Adipocyte (in vitro differentiated cells): ENCODE measurements at regions not wholly inside any gene's neighbourhood (a gene's known extent, or its start where the extent isn't known, plus 50 kb on each side); places are given as distances from the start of the nearest gene placed in this dataset.
"Not testable (repeated sequence)": the region's sequence is repeated elsewhere in the genome, so short reads cannot be mapped to it uniquely, and the experiment has no call there.

Experiments used
- DNase-seq: peaks from one replicate; pipeline ENCODE4 v3.0.0-alpha.2; 2015; ENCODE audit warnings: low read depth
- H3K27me3 ChIP-seq: replicated peaks from 2 replicates; pipeline ENCODE4 v1.7.0; 2013; ENCODE audit warnings: mild to moderate bottlenecking, low read length, moderate library complexity; ENCODE audit not compliant: control insufficient read depth, insufficient read depth
- H3K36me3 ChIP-seq: 2 replicates; pipeline ENCODE4 v1.7.0; 2013; ENCODE audit warnings: low read length, mild to moderate bottlenecking, moderate library complexity; ENCODE audit not compliant: control insufficient read depth, insufficient read depth, severe bottlenecking
- H3K4me1 ChIP-seq: 2 replicates; pipeline ENCODE4 v1.7.0; 2013; ENCODE audit warnings: mild to moderate bottlenecking, low read length, moderate library complexity; ENCODE audit not compliant: control insufficient read depth, insufficient read depth
- H3K4me3 ChIP-seq: 2 replicates; pipeline ENCODE4 v1.7.0; 2013; ENCODE audit warnings: mild to moderate bottlenecking, low read length, moderate library complexity
- H3K9ac ChIP-seq: 2 replicates; pipeline ENCODE4 v1.7.0; 2013; ENCODE audit warnings: mild to moderate bottlenecking, low read length, moderate library complexity
- H3K9me3 ChIP-seq: 2 replicates; pipeline ENCODE4 v1.7.0; 2013; ENCODE audit warnings: mild to moderate bottlenecking, low read length, moderate library complexity; ENCODE audit not compliant: control insufficient read depth

- Histone ChIP-seq H3K9ac (no peak overlapping the region), H3K4me1 (no peaks in the 10 kb centered on the region), H3K27me3 (no peaks in the 10 kb centered on the region), H3K9me3 (peaks cover 16% of the 10 kb centered on the region), H3K36me3 (no peaks in the 10 kb centered on the region), H3K4me3 (no peak overlapping the region)
- no peak for DNase-seq
Observed at GRCh38 chr12:94916663-94917062, 86.8 kb downstream of the NDUFA12 start.

GRCh38 chr12:94909663-94910062, 93.8 kb downstream of the NDUFA12 start:
- H3K36me3 ChIP-seq, result no peaks in the 10 kb centered on the region
- no peaks in the 10 kb centered on the region for H3K4me1 ChIP-seq
- H3K9me3 ChIP-seq, result peaks cover 16% of the 10 kb centered on the region
- peaks cover 6% of the 10 kb centered on the region for H3K27me3 ChIP-seq
- DNase-seq, result no peak
- H3K9ac ChIP-seq, result no peak overlapping the region
- H3K4me3 ChIP-seq, result no peak overlapping the region

- H3K36me3 ChIP-seq, H3K9ac ChIP-seq, H3K9me3 ChIP-seq, H3K4me1 ChIP-seq, H3K27me3 ChIP-seq, DNase-seq, H3K4me3 ChIP-seq: not testable (repeated sequence)
Observed at GRCh38 chr12:94905749-94906148, 97.7 kb downstream of the NDUFA12 start.

- no peak for DNase-seq
- Histone ChIP-seq H3K4me1 (no peaks in the 10 kb centered on the region), H3K27me3 (peaks cover 5% of the 10 kb centered on the region), H3K9ac (no peak overlapping the region), H3K36me3 (no peaks in the 10 kb centered on the region), H3K9me3 (no peaks in the 10 kb centered on the region), H3K4me3 (no peak overlapping the region)
Observed at GRCh38 chr12:94900496-94900895, 103.0 kb downstream of the NDUFA12 start.

- no peak overlapping the region for H3K9ac ChIP-seq
- H3K27me3 ChIP-seq, result peaks cover 5% of the 10 kb centered on the region
- no peak overlapping the region for H3K4me3 ChIP-seq
- no peaks in the 10 kb centered on the region for H3K4me1 ChIP-seq
- peak; percentile 7 for DNase-seq
- H3K36me3 ChIP-seq, result no peaks in the 10 kb centered on the region
- H3K9me3 ChIP-seq, result no peaks in the 10 kb centered on the region
Observed at GRCh38 chr12:94898388-94898787, 105.1 kb downstream of the NDUFA12 start.

- no peaks in the 10 kb centered on the region for H3K9me3 ChIP-seq
- H3K4me1 ChIP-seq, result no peaks in the 10 kb centered on the region
- no peaks in the 10 kb centered on the region for H3K36me3 ChIP-seq
- no peak overlapping the region for H3K4me3 ChIP-seq
- peaks cover 3% of the 10 kb centered on the region for H3K27me3 ChIP-seq
- no peak for DNase-seq
- no peak overlapping the region for H3K9ac ChIP-seq
Observed at GRCh38 chr12:94892544-94893267, 110.8 kb downstream of the NDUFA12 start.

DNA sequence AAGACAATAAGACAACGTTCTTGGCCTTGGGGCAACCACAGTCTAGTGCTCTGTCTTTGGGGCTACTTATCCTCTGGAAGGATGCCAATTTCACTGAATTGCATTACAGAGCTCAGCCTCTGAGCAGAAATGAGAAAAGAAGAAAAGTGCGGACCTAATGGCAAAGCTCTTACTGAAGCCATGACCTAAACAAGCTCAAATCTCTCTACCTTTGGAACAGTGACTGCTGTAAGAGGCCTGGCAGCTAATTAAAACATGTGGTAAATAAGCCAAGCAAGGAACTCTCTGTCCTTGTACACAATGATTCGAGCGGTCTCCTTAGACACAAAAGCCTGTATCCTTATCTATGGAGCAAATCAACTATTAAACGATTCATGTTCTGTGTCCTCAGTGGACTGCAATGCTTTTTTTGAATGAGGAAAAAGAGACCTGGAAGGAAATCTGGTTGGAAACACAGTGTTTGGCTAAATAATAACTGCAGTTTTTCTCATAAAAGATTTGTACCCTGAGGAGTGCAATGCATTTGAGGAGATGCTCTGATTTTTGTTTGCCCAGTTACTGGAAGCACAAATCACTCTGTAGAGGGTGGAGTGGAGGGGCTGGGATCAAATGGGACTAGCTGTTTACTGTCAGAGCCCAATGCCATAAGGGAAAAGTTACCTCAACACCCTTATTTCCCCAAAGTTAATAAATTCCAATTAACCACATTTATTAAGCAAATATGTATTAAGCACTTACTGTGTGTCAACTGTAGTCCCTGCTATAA, 113.9 kb downstream of the NDUFA12 start:
- no peak for DNase-seq
- H3K27me3 ChIP-seq, result peaks cover 3% of the 10 kb centered on the region
- H3K4me3 ChIP-seq, result no peak overlapping the region
- H3K36me3 ChIP-seq, result no peaks in the 10 kb centered on the region
- H3K9me3 ChIP-seq, result no peaks in the 10 kb centered on the region
- H3K4me1 ChIP-seq, result no peaks in the 10 kb centered on the region
- H3K9ac ChIP-seq, result no peak overlapping the region

DNA sequence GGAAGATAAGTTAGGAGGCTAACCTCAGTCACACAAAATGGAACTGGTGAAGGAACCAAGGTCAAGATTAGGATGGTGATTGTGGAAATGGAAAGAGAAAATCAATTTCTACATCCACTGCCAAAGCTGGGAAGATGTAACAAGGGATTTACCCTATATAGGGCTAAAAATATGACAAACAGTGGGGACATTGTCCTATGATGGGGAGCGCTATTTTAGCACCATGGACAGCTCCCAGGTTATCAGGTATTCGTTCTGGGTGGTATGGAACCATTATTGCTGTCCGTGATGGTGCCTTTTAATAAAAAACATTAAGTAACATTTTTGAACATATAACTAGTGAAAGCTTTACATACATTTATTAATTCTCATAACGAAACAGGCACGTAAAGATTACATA, 124.0 kb downstream of the NDUFA12 start:
- Histone ChIP-seq H3K4me1 (no peaks in the 10 kb centered on the region), H3K27me3 (peaks cover 29% of the 10 kb centered on the region), H3K4me3 (no peak overlapping the region), H3K9ac (no peak overlapping the region), H3K36me3 (no peaks in the 10 kb centered on the region), H3K9me3 (no peaks in the 10 kb centered on the region)
- DNase-seq, result peak; percentile 35

GRCh38 chr12:94875525-94875924, 128.0 kb downstream of the NDUFA12 start:
- Histone ChIP-seq H3K4me1 (peaks cover 5% of the 10 kb centered on the region), H3K4me3 (no peak overlapping the region), H3K27me3 (peaks cover 60% of the 10 kb centered on the region), H3K9ac (no peak overlapping the region), H3K9me3 (no peaks in the 10 kb centered on the region), H3K36me3 (no peaks in the 10 kb centered on the region)
- no peak for DNase-seq

- Histone ChIP-seq H3K27me3 (peaks cover 62% of the 10 kb centered on the region), H3K36me3 (no peaks in the 10 kb centered on the region), H3K4me3 (no peak overlapping the region), H3K9ac (no peak overlapping the region), H3K9me3 (no peaks in the 10 kb centered on the region), H3K4me1 (peaks cover 5% of the 10 kb centered on the region)
- DNase-seq, result no peak
Observed at GRCh38 chr12:94874518-94875302, 128.8 kb downstream of the NDUFA12 start.
